SK-N-SH (cell line): ENCODE measurements at regions not wholly inside any gene's neighbourhood (a gene's known extent, or its start where the extent isn't known, plus 50 kb on each side); places are given as distances from the start of the nearest gene placed in this dataset.
A peak's percentile ranks its signal among the peaks of the same experiment; 100 is the strongest.

Experiments used
- CTCF ChIA-PET: fragments of 300-600, 350-600 bp; formaldehyde crosslinking; extraction: SDS; loops from one replicate; lab custom pipeline; 2021; lab: Yijun Ruan, JAX
- POLR2A ChIA-PET: fragments of 350-600 bp; sonication (Branson Sonifier 250); formaldehyde crosslinking; extraction: SDS; loops from one replicate; lab custom pipeline; 2020; ENCODE audit warnings: antibody characterized with exemption, inconsistent platforms; lab: Yijun Ruan, JAX
- DNase-seq: peaks from one replicate; pipeline ENCODE4 v3.0.0; 2012
- H2AFZ ChIP-seq: fragments of 200-600 bp; sonication (generic); 2 replicates; pipeline ENCODE4 v1.8.1; 2016; ENCODE audit warnings: antibody characterized with exemption, mild to moderate bottlenecking, low read depth
- H3F3A ChIP-seq: fragments of 200-600 bp; sonication (generic); replicated peaks from 2 replicates; pipeline ENCODE3; 2016; ENCODE audit warnings: antibody characterized with exemption, mild to moderate bottlenecking; ENCODE audit not compliant: insufficient read depth
- H3K27ac ChIP-seq, 2 experiments: fragments of 200-500 bp in 1 of 2; fragments of 200-600 bp in 1 of 2; sonication (Bioruptor generic) in 1 of 2; sonication (generic), shearing (Covaris generic) in 1 of 2; 2 replicates each; pipeline versions ENCODE4 v1.5.1 to v1.6.1; 2014 to 2016; ENCODE audit warnings: low read depth in 2 of 2, inconsistent platforms in 1 of 2, low read length in 1 of 2, mild to moderate bottlenecking in 1 of 2, mixed read lengths in 1 of 2
- H3K27me3 ChIP-seq: fragments of 200-600 bp; sonication (generic), shearing (Covaris generic); 2 replicates; pipeline ENCODE4 v1.6.1; 2016; ENCODE audit warnings: mixed run types; ENCODE audit not compliant: insufficient read depth
- H3K36me3 ChIP-seq, 2 experiments: fragments of 200-500 bp in 1 of 2; fragments of 200-600 bp in 1 of 2; sonication (Bioruptor generic) in 1 of 2; sonication (generic) in 1 of 2; replicated peaks in 1 of 2; 2 replicates each; pipeline versions ENCODE3 to v1.5.1; 2014 to 2016; ENCODE audit warnings: low read length in 1 of 2, mild to moderate bottlenecking in 1 of 2; ENCODE audit not compliant: insufficient read depth in 2 of 2, control insufficient read depth in 1 of 2
- H3K4me1 ChIP-seq, 2 experiments: fragments of 200-500 bp in 1 of 2; fragments of 200-600 bp in 1 of 2; sonication (Bioruptor generic) in 1 of 2; sonication (generic), shearing (Covaris generic) in 1 of 2; 2 replicates each; pipeline versions ENCODE4 v1.5.1 to v1.6.1; 2014 to 2016; ENCODE audit warnings: low read depth in 1 of 2, low read length in 1 of 2, mixed run types in 1 of 2; ENCODE audit not compliant: insufficient read depth in 2 of 2, control insufficient read depth in 1 of 2
- H3K4me2 ChIP-seq: fragments of 200-600 bp; sonication (generic), shearing (Covaris generic); 2 replicates; pipeline ENCODE4 v1.6.1; 2017; ENCODE audit warnings: mixed run types
- H3K4me3 ChIP-seq, 2 experiments: fragments of 200-500 bp in 1 of 2; fragments of 200-600 bp in 1 of 2; sonication (Bioruptor generic) in 1 of 2; sonication (generic), shearing (Covaris generic) in 1 of 2; 2 replicates each; pipeline versions ENCODE4 v1.5.1 to v1.8.1; 2014 to 2016; ENCODE audit warnings: low read depth in 2 of 2, inconsistent platforms in 1 of 2, low read length in 1 of 2, mild to moderate bottlenecking in 1 of 2, mixed read lengths in 1 of 2, moderate library complexity in 1 of 2
- H3K79me2 ChIP-seq: fragments of 200-600 bp; sonication (generic); 2 replicates; pipeline ENCODE4 v1.8.1; 2017; ENCODE audit warnings: mild to moderate bottlenecking; ENCODE audit not compliant: insufficient read depth
- H3K9ac ChIP-seq: fragments of 200-600 bp; sonication (generic); 2 replicates; pipeline ENCODE4 v1.6.1; 2017; ENCODE audit warnings: mixed run types
- H3K9me2 ChIP-seq: fragments of 200-600 bp; sonication (generic); 2 replicates; pipeline ENCODE4 v1.6.1; 2017; ENCODE audit warnings: mixed run types
- H3K9me3 ChIP-seq: fragments of 200-600 bp; sonication (generic); 2 replicates; pipeline ENCODE4 v1.6.1; 2017; ENCODE audit warnings: mixed run types, mild to moderate bottlenecking, moderate library complexity
- H4K20me1 ChIP-seq: fragments of 200-600 bp; sonication (generic); 2 replicates; pipeline ENCODE4 v1.6.1; 2017; ENCODE audit warnings: mild to moderate bottlenecking, mixed run types; ENCODE audit not compliant: insufficient read depth
- CHD2 ChIP-seq: fragments of 150-350 bp; IDR thresholded peaks from 2 replicates; pipeline ENCODE4 v1.6.1; 2018; ENCODE audit warnings: low read length; ENCODE audit not compliant: partially characterized antibody
- ELF1 ChIP-seq: IDR thresholded peaks from 2 replicates; pipeline ENCODE4 v1.4.0; 2012
- EP300 ChIP-seq, 2 experiments: IDR thresholded peaks; 2 replicates each; pipeline versions ENCODE4 v1.4.0 to v1.6.1; 2012; ENCODE audit warnings: borderline replicate concordance in 1 of 2, low read depth in 1 of 2, low read length in 1 of 2
- FOSL2 ChIP-seq: IDR thresholded peaks from 2 replicates; pipeline ENCODE4 v1.4.0; 2012; ENCODE audit warnings: low read depth, mild to moderate bottlenecking, moderate library complexity, borderline replicate concordance
- MAX ChIP-seq: IDR thresholded peaks from 2 replicates; pipeline ENCODE4 v1.4.0; 2012; ENCODE audit warnings: low read depth
- PBX3 ChIP-seq: IDR thresholded peaks from 2 replicates; pipeline ENCODE4; 2012
- POLR2AphosphoS5 ChIP-seq: IDR thresholded peaks from 2 replicates; pipeline ENCODE4 v1.6.1; 2012; ENCODE audit warnings: low read depth, low read length
- RAD21 ChIP-seq: IDR thresholded peaks from 2 replicates; pipeline ENCODE4 v1.6.1; 2012; ENCODE audit warnings: mild to moderate bottlenecking, low read length
- REST ChIP-seq: IDR thresholded peaks from 2 replicates; pipeline ENCODE4 v1.6.1; 2012; ENCODE audit warnings: mild to moderate bottlenecking, low read depth, low read length, moderate library complexity
- TCF12 ChIP-seq: IDR thresholded peaks from 2 replicates; pipeline ENCODE4 v1.4.0; 2012
- USF2 ChIP-seq: fragments of 150-350 bp; IDR thresholded peaks from 2 replicates; pipeline ENCODE4 v1.6.1; 2017; ENCODE audit warnings: antibody characterized with exemption, low read length, low read depth, borderline replicate concordance
- WGBS: methylation state at CpG from one replicate; pipeline ENCODE4 v1.1.6; 2017; ENCODE audit warnings: low lambda C conversion rate; 5-methylcytosine and 5-hydroxymethylcytosine counted together

GRCh38 chr17:31788956-31789355 lies 70.1 kb downstream of the COPRS start:
- Histone ChIP-seq H2AFZ (peak overlapping the region; percentile 83; the same call in 1 of the 2 replicates), H3K4me1 (peaks cover 0 to 4% of the 10 kb centered on the region in 2 experiments; a peak in 1 of 4 replicates), H3K36me3 (no peaks in the 10 kb centered on the region), H4K20me1 (no peaks in the 10 kb centered on the region), H3K9me2 (no peaks in the 10 kb centered on the region), H3K9me3 (no peaks in the 10 kb centered on the region), H3K4me3 (no peak overlapping the region), H3K27ac (peak overlapping the region in 1 of 2 experiments; percentile 28; a peak in 3 of 4 replicates), H3F3A (no peaks in the 10 kb centered on the region), H3K27me3 (no peaks in the 10 kb centered on the region), H3K4me2 (no peak overlapping the region), H3K9ac (no peak overlapping the region), H3K79me2 (no peaks in the 10 kb centered on the region)
- TF ChIP-seq ELF1: no peak
- TF ChIP-seq TCF12: peak; percentile 81
- WGBS: 93% methylated on average over 4 of the region's 4 CpGs
- ChIA-PET POLR2A (no interaction called here), CTCF (interaction anchor here (0.7 kb wide), 1 partner anchor 230 kb away, joined by 3 read pairs; no protein-coding TSS in a partner anchor)
- no peak for DNase-seq

- Histone ChIP-seq H3K9me3 (no peaks in the 10 kb centered on the region), H3K79me2 (no peaks in the 10 kb centered on the region), H3F3A (no peaks in the 10 kb centered on the region), H3K9ac (no peak overlapping the region), H3K4me1 (peaks cover 0 to 4% of the 10 kb centered on the region in 2 experiments; a peak in 1 of 4 replicates), H3K27me3 (no peaks in the 10 kb centered on the region)
- WGBS: 70% methylated on average over 3 of the region's 3 CpGs
- no peak for DNase-seq
- TF ChIP-seq TCF12 (no peak), CHD2 (no peak), POLR2AphosphoS5 (0 out of 2 replicates have a peak, but pooled peaks have one; percentile 0)
- TF ChIP-seq, all 33 proteins: peak for 1
- H2AFZ ChIP-seq: peak overlapping the region; percentile 83; the same call in 1 of the 2 replicates
- H3K4me2 ChIP-seq: no peak overlapping the region
- no peaks in the 10 kb centered on the region for H3K9me2 ChIP-seq
- POLR2A ChIA-PET: no interaction called here
- no peaks in the 10 kb centered on the region for H3K36me3 ChIP-seq
- peak overlapping the region; percentile 2 to 28 for H3K27ac ChIP-seq
- H4K20me1 ChIP-seq: no peaks in the 10 kb centered on the region
- CTCF ChIA-PET: interaction anchor here (0.7 kb wide), 1 partner anchor 230 kb away, joined by 3 read pairs; no protein-coding TSS in a partner anchor
- H3K4me3 ChIP-seq: no peak overlapping the region
Observed at GRCh38 chr17:31788571-31788946, 70.5 kb downstream of the COPRS start.

- no peaks in the 10 kb centered on the region for H3K79me2 ChIP-seq
- H3K4me2 ChIP-seq: no peak overlapping the region
- no peaks in the 10 kb centered on the region for H3K9me3 ChIP-seq
- DNase-seq: no peak
- ChIA-PET POLR2A (no interaction called here), CTCF (interaction anchor here (1.0 kb wide), 1 partner anchor 55 kb away, joined by 3 read pairs; no protein-coding TSS in a partner anchor)
- H3K4me1 ChIP-seq: peaks cover 0 to 4% of the 10 kb centered on the region in 2 experiments; a peak in 1 of 4 replicates
- no peak overlapping the region for H3K9ac ChIP-seq
- peak overlapping the region; percentile 2 to 28 for H3K27ac ChIP-seq
- peak overlapping the region; percentile 83 for H2AFZ ChIP-seq
- no peaks in the 10 kb centered on the region for H3K36me3 ChIP-seq
- H4K20me1 ChIP-seq: no peaks in the 10 kb centered on the region
- H3K27me3 ChIP-seq: no peaks in the 10 kb centered on the region
- H3K9me2 ChIP-seq: no peaks in the 10 kb centered on the region
- WGBS: 39% methylated on average over 7 of the region's 7 CpGs
- H3K4me3 ChIP-seq: no peak overlapping the region
- H3F3A ChIP-seq: no peaks in the 10 kb centered on the region
- TF ChIP-seq FOSL2 (peak; percentile 81), POLR2AphosphoS5 (0 out of 2 replicates have a peak, but pooled peaks have one; percentile 50), EP300 (IDR thresholded peaks at IDR 0.05; ENCODE audit: borderline replicate concordance in 1 of 2, low read depth in 1 of 2, low read length in 1 of 2) (peak in 1 of 2 experiments; percentile 31; a peak in 1 of 4 replicates), REST (no peak), USF2 (no peak), RAD21 (no peak), PBX3 (peak; percentile 52), MAX (peak; percentile 97)
Observed at GRCh38 chr17:31787857-31788570, 71.0 kb downstream of the COPRS start.
